ENCODE measurements at regions not wholly inside any gene's neighbourhood (a gene's known extent, or its start where the extent isn't known, plus 50 kb on each side); places are given as distances from the start of the nearest gene placed in this dataset.
A peak's percentile ranks its signal among the peaks of the same experiment; 100 is the strongest.
"Not testable (repeated sequence)": the region's sequence is repeated elsewhere in the genome, so short reads cannot be mapped to it uniquely, and the experiment has no call there.

DNA sequence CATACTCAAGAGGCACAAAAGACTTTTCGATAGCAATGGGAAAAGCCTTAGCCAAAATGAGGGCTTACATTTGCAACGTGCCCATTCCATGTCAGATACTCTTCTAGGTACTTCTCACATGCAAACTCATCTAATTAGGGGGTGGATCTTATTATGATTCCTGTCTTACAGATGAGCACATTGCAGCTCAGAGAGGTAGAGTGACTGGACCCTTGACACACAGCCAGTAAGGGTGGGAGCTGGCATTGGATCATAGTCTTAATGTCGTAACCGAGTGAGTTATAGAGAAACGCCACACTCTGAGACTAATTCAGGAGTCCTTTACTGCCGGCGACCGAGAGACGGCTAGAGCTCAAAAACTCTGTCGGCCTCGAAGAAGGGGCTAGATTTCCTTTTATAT is 78.8 kb upstream of the GRIN2A start:
- no peak overlapping the region for H3K4me3 ChIP-seq
- H3K36me3 ChIP-seq = no peaks in the 10 kb centered on the region
- intact Hi-C loops (cut with DNase I) = no loop called here
- no peaks in the 10 kb centered on the region for H3K27me3 ChIP-seq
- ATAC-seq = no peak
- no peak overlapping the region for H3K27ac ChIP-seq
- H3K4me1 ChIP-seq = no peaks in the 10 kb centered on the region
- DNase-seq = no peak
- TF ChIP-seq, protein P1, sequence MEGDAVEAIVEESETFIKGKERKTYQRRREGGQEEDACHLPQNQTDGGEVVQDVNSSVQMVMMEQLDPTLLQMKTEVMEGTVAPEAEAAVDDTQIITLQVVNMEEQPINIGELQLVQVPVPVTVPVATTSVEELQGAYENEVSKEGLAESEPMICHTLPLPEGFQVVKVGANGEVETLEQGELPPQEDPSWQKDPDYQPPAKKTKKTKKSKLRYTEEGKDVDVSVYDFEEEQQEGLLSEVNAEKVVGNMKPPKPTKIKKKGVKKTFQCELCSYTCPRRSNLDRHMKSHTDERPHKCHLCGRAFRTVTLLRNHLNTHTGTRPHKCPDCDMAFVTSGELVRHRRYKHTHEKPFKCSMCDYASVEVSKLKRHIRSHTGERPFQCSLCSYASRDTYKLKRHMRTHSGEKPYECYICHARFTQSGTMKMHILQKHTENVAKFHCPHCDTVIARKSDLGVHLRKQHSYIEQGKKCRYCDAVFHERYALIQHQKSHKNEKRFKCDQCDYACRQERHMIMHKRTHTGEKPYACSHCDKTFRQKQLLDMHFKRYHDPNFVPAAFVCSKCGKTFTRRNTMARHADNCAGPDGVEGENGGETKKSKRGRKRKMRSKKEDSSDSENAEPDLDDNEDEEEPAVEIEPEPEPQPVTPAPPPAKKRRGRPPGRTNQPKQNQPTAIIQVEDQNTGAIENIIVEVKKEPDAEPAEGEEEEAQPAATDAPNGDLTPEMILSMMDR (IDR thresholded peaks at IDR 0.05) = no peak
- H3K9me3 ChIP-seq = no peaks in the 10 kb centered on the region

DNA sequence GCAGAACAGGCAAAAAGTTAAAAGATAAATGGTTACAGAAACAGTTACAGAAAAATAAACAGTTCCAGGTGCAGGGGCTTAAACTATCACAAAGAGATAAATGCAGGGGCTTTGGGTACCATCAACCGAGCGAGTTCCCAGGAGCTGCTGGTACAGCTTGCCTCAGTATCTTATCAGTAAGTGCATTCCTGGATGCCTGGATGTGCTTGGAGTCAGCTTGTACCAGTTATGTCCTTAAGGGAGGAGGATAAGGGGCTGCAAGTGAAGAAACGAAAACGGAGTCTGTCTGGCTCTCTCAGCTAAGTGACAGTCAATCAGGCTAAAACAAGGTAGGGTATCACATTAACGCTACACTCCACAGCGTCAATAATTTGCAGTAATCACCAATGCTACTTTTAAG is 79.3 kb upstream of the GRIN2A start:
- intact Hi-C loops (cut with DNase I); H3K27ac ChIP-seq; DNase-seq; H3K4me1 ChIP-seq; ATAC-seq; H3K27me3 ChIP-seq; H3K9me3 ChIP-seq; H3K36me3 ChIP-seq; H3K4me3 ChIP-seq: not testable (repeated sequence)

GRCh38 chr16:10262377-10263132 is 80.3 kb upstream of the GRIN2A start:
- H3K27ac ChIP-seq = no peak overlapping the region
- ATAC-seq = no peak
- no peaks in the 10 kb centered on the region for H3K9me3 ChIP-seq
- TF ChIP-seq, protein P1 (IDR thresholded peaks at IDR 0.05) = no peak
- H3K27me3 ChIP-seq = no peaks in the 10 kb centered on the region
- intact Hi-C loops (cut with DNase I) = no loop called here
- H3K4me1 ChIP-seq = no peaks in the 10 kb centered on the region
- no peaks in the 10 kb centered on the region for H3K36me3 ChIP-seq
- H3K4me3 ChIP-seq = no peak overlapping the region
- no peak for DNase-seq

DNA sequence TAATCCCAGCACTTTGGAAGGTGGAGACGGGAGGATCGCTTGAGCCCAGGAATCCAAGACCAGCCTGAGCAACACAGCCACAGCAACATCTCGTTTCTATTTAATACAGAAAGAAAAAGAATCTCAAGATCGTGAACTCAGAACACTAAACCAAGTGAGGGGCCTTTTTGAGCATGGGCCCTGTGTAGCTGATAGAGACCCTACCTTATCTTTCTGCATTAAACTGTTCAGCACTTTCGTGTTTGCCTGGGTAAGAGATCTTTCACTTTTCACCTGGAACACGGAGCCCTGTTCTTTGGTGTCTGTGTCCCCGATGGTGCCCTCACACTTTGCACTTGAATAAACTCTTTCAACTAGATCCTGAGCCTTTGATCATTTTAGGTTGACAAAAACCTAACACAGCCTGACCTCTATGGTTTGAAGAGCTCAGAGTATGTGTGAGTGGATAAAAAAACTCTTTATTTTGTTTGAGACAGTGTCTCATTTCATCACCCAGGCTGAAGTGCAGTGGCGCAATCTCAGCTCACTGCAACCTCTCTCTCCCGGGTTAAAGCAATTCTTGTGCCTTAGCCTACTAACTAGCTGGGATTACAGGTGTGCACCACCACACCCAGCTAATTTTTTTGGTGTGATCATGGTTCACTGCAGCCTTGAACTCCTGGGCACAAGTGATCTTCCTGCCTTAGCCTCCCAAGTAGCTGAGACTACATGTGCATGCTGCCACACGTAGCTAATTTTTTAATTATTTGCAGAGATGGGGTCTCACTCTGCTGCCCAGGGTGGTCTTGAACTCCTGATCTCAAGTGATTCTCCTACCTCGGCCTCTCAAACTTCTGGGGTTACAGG is 83.8 kb upstream of the GRIN2A start:
- H3K27ac ChIP-seq = no peak overlapping the region
- intact Hi-C loops (cut with DNase I) = no loop called here
- ATAC-seq = peak; percentile 16
- TF ChIP-seq, protein P1 (IDR thresholded peaks at IDR 0.05) = no peak
- H3K36me3 ChIP-seq = no peaks in the 10 kb centered on the region
- H3K27me3 ChIP-seq = no peaks in the 10 kb centered on the region
- no peaks in the 10 kb centered on the region for H3K9me3 ChIP-seq
- H3K4me3 ChIP-seq = no peak overlapping the region
- H3K4me1 ChIP-seq = no peaks in the 10 kb centered on the region
- DNase-seq = peak; percentile 64

DNA sequence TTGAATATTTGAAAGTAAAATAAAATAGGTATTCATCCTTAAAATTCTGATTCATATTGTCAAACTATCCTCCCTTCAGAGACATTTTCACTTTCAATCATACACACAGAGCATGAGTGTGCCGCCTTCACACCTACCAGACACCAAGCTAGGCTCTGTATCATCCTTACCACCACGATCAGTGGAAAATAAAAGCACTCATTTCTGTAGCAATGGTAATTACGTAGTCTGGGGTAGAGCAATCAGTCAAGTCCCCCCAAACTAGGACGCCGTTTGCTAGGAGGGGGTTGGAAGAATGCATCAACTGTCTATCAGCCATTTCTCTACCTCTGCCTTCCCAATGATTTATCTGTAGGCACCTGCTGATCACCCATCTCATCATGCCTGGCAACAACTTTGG is 84.6 kb upstream of the GRIN2A start:
- ATAC-seq = no peak
- H3K9me3 ChIP-seq = no peaks in the 10 kb centered on the region
- no peak for DNase-seq
- H3K27me3 ChIP-seq = no peaks in the 10 kb centered on the region
- H3K27ac ChIP-seq = no peak overlapping the region
- TF ChIP-seq, protein P1 (IDR thresholded peaks at IDR 0.05) = no peak
- intact Hi-C loops (cut with DNase I) = no loop called here
- H3K4me1 ChIP-seq = no peaks in the 10 kb centered on the region
- no peaks in the 10 kb centered on the region for H3K36me3 ChIP-seq
- no peak overlapping the region for H3K4me3 ChIP-seq

DNA sequence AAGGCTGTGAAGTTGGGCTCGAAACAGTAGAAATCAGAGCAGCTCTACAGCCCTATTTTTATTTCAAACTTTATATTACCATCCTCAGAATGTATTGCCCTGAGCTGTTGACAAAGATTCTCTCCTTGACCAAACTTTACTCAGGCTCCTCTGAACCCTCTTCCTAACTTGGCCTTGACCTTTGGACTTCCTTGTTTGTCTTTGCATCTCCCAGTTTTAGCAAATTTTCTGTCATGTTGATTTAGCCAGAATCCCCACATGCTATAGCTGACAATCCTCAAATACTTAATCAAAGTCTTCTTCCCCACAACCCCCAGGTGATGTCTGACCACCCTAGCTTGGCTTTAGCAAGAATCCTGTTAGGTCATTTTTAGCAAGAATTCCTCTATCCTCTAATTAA is 87.4 kb upstream of the GRIN2A start:
- Histone ChIP-seq H3K27me3 (no peaks in the 10 kb centered on the region), H3K9me3 (no peaks in the 10 kb centered on the region), H3K4me1 (no peaks in the 10 kb centered on the region), H3K36me3 (no peaks in the 10 kb centered on the region), H3K27ac (no peak overlapping the region), H3K4me3 (no peak overlapping the region)
- intact Hi-C loops (cut with DNase I) = no loop called here
- no peak for DNase-seq
- ATAC-seq = no peak
- TF ChIP-seq, protein P1 (IDR thresholded peaks at IDR 0.05) = no peak

- H3K9me3 ChIP-seq; H3K27me3 ChIP-seq; H3K27ac ChIP-seq; H3K4me1 ChIP-seq; DNase-seq; ATAC-seq; H3K4me3 ChIP-seq; intact Hi-C loops (cut with DNase I); H3K36me3 ChIP-seq: not testable (repeated sequence)
Observed at GRCh38 chr16:10272250-10272854, 90.1 kb upstream of the GRIN2A start.

- H3K27me3 ChIP-seq; H3K36me3 ChIP-seq; H3K9me3 ChIP-seq; H3K4me3 ChIP-seq; intact Hi-C loops (cut with DNase I); H3K4me1 ChIP-seq; H3K27ac ChIP-seq; DNase-seq; ATAC-seq: not testable (repeated sequence)
Observed at GRCh38 chr16:10275214-10275996, 93.2 kb upstream of the GRIN2A start.
